GM23248 (cell line): ENCODE measurements at regions not wholly inside any gene's neighbourhood (a gene's known extent, or its start where the extent isn't known, plus 50 kb on each side); places are given as distances from the start of the nearest gene placed in this dataset.

Experiments used
- DNase-seq: peaks from one replicate; pipeline ENCODE4 v3.0.0-alpha.2; 2015
- H2AFZ ChIP-seq: fragments of 200-600 bp; sonication (generic); 2 replicates; pipeline ENCODE4 v1.6.1; 2016; ENCODE audit warnings: antibody characterized with exemption
- H3F3A ChIP-seq: fragments of 200-600 bp; sonication (generic); 2 replicates; pipeline ENCODE4 v1.6.1; 2016; ENCODE audit warnings: mild to moderate bottlenecking, antibody characterized with exemption, mixed run types; ENCODE audit not compliant: insufficient read depth
- H3K27ac ChIP-seq: fragments of 200-600 bp; sonication (generic); 2 replicates; pipeline ENCODE4 v1.5.1; 2016; ENCODE audit warnings: mild to moderate bottlenecking
- H3K27me3 ChIP-seq: fragments of 200-600 bp; sonication (generic); replicated peaks from 2 replicates; pipeline ENCODE4 v1.6.1; 2016; ENCODE audit warnings: mild to moderate bottlenecking; ENCODE audit not compliant: insufficient read depth
- H3K36me3 ChIP-seq: fragments of 200-600 bp; sonication (generic); 2 replicates; pipeline ENCODE4 v1.6.1; 2016; ENCODE audit warnings: low read depth, mild to moderate bottlenecking
- H3K4me1 ChIP-seq: fragments of 200-600 bp; sonication (generic); 2 replicates; pipeline ENCODE4 v1.6.1; 2016; ENCODE audit warnings: mild to moderate bottlenecking; ENCODE audit not compliant: insufficient read depth
- H3K4me2 ChIP-seq: fragments of 200-600 bp; sonication (generic); one replicate; pipeline ENCODE4 v1.6.1; 2016; ENCODE audit warnings: mild to moderate bottlenecking; ENCODE audit not compliant: unreplicated experiment
- H3K4me3 ChIP-seq: fragments of 200-600 bp; sonication (generic); 2 replicates; pipeline ENCODE4 v1.5.1; 2016; ENCODE audit warnings: mild to moderate bottlenecking
- H3K79me2 ChIP-seq: fragments of 200-600 bp; sonication (generic); 2 replicates; pipeline ENCODE4 v1.6.1; 2016; ENCODE audit warnings: mild to moderate bottlenecking; ENCODE audit not compliant: insufficient read depth
- H3K9ac ChIP-seq: fragments of 200-600 bp; sonication (generic); 2 replicates; pipeline ENCODE4 v1.6.1; 2016; ENCODE audit warnings: mild to moderate bottlenecking
- H3K9me2 ChIP-seq: fragments of 200-600 bp; sonication (generic); 2 replicates; pipeline ENCODE4 v1.6.1; 2016; ENCODE audit warnings: mixed run types, mild to moderate bottlenecking, moderate library complexity; ENCODE audit not compliant: insufficient read depth
- H3K9me3 ChIP-seq: fragments of 200-600 bp; sonication (generic); one replicate; pipeline ENCODE4 v1.6.1; 2017; ENCODE audit warnings: low read depth
- H4K20me1 ChIP-seq: fragments of 200-600 bp; sonication (generic); 2 replicates; pipeline ENCODE4 v1.6.0; 2016; ENCODE audit not compliant: insufficient read depth
- EZH2 ChIP-seq: fragments of 200-600 bp; sonication (generic); IDR thresholded peaks from 2 replicates; pipeline ENCODE4 v1.6.1; 2018; ENCODE audit warnings: antibody characterized with exemption, mild to moderate bottlenecking; ENCODE audit not compliant: insufficient read depth, poor library complexity, severe bottlenecking
- EZH2phosphoT487 ChIP-seq: fragments of 200-600 bp; sonication (generic); IDR thresholded peaks from 2 replicates; pipeline ENCODE4 v1.6.1; 2018; ENCODE audit warnings: antibody characterized with exemption, moderate library complexity, mild to moderate bottlenecking, low read depth; ENCODE audit not compliant: insufficient read depth
- WGBS, 2 experiments: methylation state at CpG; one replicate each; pipeline ENCODE4 v1.1.6; 2015 to 2017; ENCODE audit warnings: low lambda C conversion rate in 2 of 2, low coverage in 1 of 2; ENCODE audit errors: missing lambda C conversion rate in 2 of 2; 5-methylcytosine and 5-hydroxymethylcytosine counted together
- in situ Hi-C: fragments of 300-500 bp; cut with MboI; formaldehyde crosslinking; loops from 2 replicates; pipeline ENCODE4 v1.15.0; 2020

DNA sequence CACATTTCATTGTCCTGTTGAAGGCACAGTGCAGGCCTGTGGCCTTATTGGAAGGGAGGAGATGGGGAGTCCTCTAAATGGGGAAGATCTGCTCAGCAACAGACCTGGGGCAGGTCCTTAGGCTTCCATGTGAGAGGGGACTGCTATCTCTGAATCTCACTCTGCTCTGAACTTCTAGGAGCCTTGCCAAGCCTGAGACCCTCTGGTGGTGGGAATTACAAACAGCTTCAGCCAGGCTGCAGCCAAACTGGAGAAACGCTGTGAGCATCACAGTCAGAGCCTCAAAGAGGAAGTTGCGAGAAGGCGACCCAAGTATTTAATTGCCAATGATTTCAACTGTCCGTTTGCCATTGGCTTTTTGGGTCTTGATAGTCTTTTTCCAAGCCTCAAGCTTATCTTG, 66.8 kb upstream of the MC2R start:
- Histone ChIP-seq H3K79me2 (no peaks in the 10 kb centered on the region), H3K9ac (no peak overlapping the region), H3K27me3 (no peaks in the 10 kb centered on the region), H3K27ac (no peak overlapping the region), H3K4me3 (no peak overlapping the region), H3K9me2 (no peaks in the 10 kb centered on the region), H3F3A (no peaks in the 10 kb centered on the region), H3K36me3 (no peaks in the 10 kb centered on the region), H3K4me2 (no peak overlapping the region), H3K4me1 (no peaks in the 10 kb centered on the region), H4K20me1 (no peaks in the 10 kb centered on the region), H3K9me3 (no peaks in the 10 kb centered on the region), H2AFZ (no peak overlapping the region)
- in situ Hi-C loops: no loop called here
- 14 to 18% methylated on average over 4 of the region's 4 CpGs for WGBS, 2 experiments
- no peak for TF ChIP-seq EZH2phosphoT487
- no peak for TF ChIP-seq EZH2
- DNase-seq: no peak

DNA sequence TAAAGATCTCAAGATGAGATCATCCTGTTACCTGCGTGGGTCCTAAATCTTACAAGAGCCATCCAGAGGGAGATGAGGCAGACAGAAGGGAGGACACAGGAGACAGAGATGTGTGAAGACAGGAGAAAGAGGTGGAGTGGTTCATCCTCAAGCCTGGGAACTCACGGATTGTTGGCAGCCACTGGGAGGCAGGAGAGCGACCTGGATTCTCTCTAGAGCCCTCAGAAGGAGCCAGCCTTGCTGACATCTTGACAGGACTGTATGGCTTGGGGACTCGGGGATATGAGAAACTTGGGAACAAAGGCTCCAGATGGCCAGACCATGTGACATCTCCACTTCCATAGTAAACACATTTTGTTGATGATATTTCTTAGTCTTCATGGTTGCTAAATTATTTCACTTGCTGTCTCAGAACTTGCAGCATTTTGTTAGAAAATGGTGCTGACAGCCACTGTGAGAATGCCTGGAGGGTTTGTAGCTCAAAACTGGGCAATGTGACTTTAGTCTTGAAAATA, 57.8 kb upstream of the MC2R start:
- Histone ChIP-seq H3K9me3 (no peaks in the 10 kb centered on the region), H3K9me2 (no peaks in the 10 kb centered on the region), H3F3A (no peaks in the 10 kb centered on the region), H4K20me1 (no peaks in the 10 kb centered on the region), H3K36me3 (no peaks in the 10 kb centered on the region), H2AFZ (no peak overlapping the region), H3K4me2 (no peak overlapping the region), H3K4me3 (no peak overlapping the region), H3K4me1 (no peaks in the 10 kb centered on the region), H3K9ac (no peak overlapping the region), H3K27ac (no peak overlapping the region), H3K79me2 (no peaks in the 10 kb centered on the region), H3K27me3 (no peaks in the 10 kb centered on the region)
- DNase-seq: no peak
- no peak for TF ChIP-seq EZH2phosphoT487
- no peak for TF ChIP-seq EZH2
- 9 to 10% methylated on average over 4 of the region's 4 CpGs for WGBS, 2 experiments
- in situ Hi-C loops: no loop called here
